ENCODE measurements at regions not wholly inside any gene's neighbourhood (a gene's known extent, or its start where the extent isn't known, plus 50 kb on each side); places are given as distances from the start of the nearest gene placed in this dataset.

GRCh38 chr2:18369760-18370159 lies 190.7 kb downstream of the RDH14 start:
- ATAC-seq = no peak

DNA sequence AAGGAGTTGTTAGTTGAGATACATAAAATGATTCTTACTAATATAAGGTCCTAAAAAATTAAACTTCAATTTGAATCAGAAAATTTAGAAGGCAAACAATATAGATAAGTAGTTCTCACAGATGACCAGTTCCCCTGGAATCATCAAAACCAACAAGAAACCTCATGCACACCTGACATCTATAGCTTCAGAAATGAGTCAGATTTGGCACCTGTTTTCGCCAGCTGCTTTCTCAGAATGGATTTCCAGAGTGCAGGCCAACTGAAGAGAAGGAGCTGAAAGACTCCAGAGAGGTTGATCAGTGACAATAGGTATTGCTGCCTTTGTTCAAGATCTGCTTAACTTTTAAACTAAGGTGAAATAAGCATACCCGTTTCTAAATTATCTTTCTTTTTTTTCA lies 192.4 kb downstream of the RDH14 start:
- no peak for ATAC-seq
- TF ChIP-seq ISL1 (CRISPR knock-in tag; IDR thresholded peaks at IDR 0.05) (no peak), POU6F1 (CRISPR knock-in tag; IDR thresholded peaks at IDR 0.05; ENCODE audit: borderline replicate concordance, low read depth) (no peak), ESRRG (CRISPR knock-in tag; IDR thresholded peaks at IDR 0.05) (no peak), BACH2 (CRISPR knock-in tag; IDR thresholded peaks at IDR 0.05; ENCODE audit: borderline replicate concordance) (no peak), ZC3H10 (CRISPR knock-in tag; IDR thresholded peaks at IDR 0.05) (no peak), ZFP30 (CRISPR knock-in tag; IDR thresholded peaks at IDR 0.05) (no peak), TOX (CRISPR knock-in tag; IDR thresholded peaks at IDR 0.05; ENCODE audit: borderline replicate concordance) (no peak), OSR1 (CRISPR knock-in tag; IDR thresholded peaks at IDR 0.05) (no peak), RARB (CRISPR knock-in tag; IDR thresholded peaks at IDR 0.05) (no peak), TCF4 (CRISPR knock-in tag; IDR thresholded peaks at IDR 0.05; ENCODE audit: borderline replicate concordance) (no peak), ARNTL (CRISPR knock-in tag; IDR thresholded peaks at IDR 0.05; ENCODE audit: borderline replicate concordance, low read depth) (no peak), ZNF70 (CRISPR knock-in tag; IDR thresholded peaks at IDR 0.05) (no peak)
- TF ChIP-seq, protein P1, sequence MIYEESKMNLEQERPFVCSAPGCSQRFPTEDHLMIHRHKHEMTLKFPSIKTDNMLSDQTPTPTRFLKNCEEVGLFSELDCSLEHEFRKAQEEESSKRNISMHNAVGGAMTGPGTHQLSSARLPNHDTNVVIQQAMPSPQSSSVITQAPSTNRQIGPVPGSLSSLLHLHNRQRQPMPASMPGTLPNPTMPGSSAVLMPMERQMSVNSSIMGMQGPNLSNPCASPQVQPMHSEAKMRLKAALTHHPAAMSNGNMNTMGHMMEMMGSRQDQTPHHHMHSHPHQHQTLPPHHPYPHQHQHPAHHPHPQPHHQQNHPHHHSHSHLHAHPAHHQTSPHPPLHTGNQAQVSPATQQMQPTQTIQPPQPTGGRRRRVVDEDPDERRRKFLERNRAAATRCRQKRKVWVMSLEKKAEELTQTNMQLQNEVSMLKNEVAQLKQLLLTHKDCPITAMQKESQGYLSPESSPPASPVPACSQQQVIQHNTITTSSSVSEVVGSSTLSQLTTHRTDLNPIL (CRISPR knock-in tag; IDR thresholded peaks at IDR 0.05; ENCODE audit: low read depth) = no peak
- TF ChIP-seq, protein P2, sequence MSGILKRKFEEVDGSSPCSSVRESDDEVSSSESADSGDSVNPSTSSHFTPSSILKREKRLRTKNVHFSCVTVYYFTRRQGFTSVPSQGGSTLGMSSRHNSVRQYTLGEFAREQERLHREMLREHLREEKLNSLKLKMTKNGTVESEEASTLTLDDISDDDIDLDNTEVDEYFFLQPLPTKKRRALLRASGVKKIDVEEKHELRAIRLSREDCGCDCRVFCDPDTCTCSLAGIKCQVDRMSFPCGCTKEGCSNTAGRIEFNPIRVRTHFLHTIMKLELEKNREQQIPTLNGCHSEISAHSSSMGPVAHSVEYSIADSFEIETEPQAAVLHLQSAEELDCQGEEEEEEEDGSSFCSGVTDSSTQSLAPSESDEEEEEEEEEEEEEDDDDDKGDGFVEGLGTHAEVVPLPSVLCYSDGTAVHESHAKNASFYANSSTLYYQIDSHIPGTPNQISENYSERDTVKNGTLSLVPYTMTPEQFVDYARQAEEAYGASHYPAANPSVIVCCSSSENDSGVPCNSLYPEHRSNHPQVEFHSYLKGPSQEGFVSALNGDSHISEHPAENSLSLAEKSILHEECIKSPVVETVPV (CRISPR knock-in tag; IDR thresholded peaks at IDR 0.05) = no peak

More at GRCh38 chr2:18369760-18370159, 190.7 kb downstream of the RDH14 start:
- no peak for TF ChIP-seq PPARA (CRISPR knock-in tag; IDR thresholded peaks at IDR 0.05; ENCODE audit: borderline replicate concordance)
- no peak for TF ChIP-seq ZFP30 (CRISPR knock-in tag; IDR thresholded peaks at IDR 0.05)
- no peak for TF ChIP-seq ISL1 (CRISPR knock-in tag; IDR thresholded peaks at IDR 0.05)
- TF ChIP-seq, protein P3, sequence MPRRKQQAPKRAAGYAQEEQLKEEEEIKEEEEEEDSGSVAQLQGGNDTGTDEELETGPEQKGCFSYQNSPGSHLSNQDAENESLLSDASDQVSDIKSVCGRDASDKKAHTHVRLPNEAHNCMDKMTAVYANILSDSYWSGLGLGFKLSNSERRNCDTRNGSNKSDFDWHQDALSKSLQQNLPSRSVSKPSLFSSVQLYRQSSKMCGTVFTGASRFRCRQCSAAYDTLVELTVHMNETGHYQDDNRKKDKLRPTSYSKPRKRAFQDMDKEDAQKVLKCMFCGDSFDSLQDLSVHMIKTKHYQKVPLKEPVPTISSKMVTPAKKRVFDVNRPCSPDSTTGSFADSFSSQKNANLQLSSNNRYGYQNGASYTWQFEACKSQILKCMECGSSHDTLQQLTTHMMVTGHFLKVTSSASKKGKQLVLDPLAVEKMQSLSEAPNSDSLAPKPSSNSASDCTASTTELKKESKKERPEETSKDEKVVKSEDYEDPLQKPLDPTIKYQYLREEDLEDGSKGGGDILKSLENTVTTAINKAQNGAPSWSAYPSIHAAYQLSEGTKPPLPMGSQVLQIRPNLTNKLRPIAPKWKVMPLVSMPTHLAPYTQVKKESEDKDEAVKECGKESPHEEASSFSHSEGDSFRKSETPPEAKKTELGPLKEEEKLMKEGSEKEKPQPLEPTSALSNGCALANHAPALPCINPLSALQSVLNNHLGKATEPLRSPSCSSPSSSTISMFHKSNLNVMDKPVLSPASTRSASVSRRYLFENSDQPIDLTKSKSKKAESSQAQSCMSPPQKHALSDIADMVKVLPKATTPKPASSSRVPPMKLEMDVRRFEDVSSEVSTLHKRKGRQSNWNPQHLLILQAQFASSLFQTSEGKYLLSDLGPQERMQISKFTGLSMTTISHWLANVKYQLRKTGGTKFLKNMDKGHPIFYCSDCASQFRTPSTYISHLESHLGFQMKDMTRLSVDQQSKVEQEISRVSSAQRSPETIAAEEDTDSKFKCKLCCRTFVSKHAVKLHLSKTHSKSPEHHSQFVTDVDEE (CRISPR knock-in tag; IDR thresholded peaks at IDR 0.05) = no peak
- no peak for TF ChIP-seq OSR1 (CRISPR knock-in tag; IDR thresholded peaks at IDR 0.05)
- TF ChIP-seq PATZ1 (CRISPR knock-in tag; IDR thresholded peaks at IDR 0.05; ENCODE audit: borderline replicate concordance) = no peak

DNA sequence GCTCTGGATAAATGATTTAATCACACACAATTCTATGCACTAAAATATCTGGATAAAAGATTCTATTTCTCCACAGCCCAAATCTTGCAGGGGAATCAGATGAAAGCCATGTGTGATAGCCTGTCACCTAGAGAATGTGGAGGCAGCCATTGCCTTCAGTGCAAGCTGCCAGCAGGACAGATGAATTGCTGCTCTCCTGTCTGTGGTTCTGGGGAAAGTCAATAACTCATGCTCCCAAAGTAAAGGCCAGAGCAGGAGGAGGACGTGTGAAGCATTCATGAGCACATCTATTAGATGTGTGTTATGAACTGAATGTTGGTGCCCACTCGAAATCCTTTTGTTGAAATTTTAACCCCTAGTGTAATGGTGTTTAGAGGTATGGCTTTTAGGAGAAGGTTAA lies 195.1 kb downstream of the RDH14 start:
- no peak for ATAC-seq

More for the DNA sequence above, 195.1 kb downstream of the RDH14 start:
- TF ChIP-seq, protein P2 (CRISPR knock-in tag; IDR thresholded peaks at IDR 0.05) = no peak
- TF ChIP-seq ESRRG (CRISPR knock-in tag; IDR thresholded peaks at IDR 0.05) = no peak
